HepG2 (cell line): ENCODE measurements at regions not wholly inside any gene's neighbourhood (a gene's known extent, or its start where the extent isn't known, plus 50 kb on each side); places are given as distances from the start of the nearest gene placed in this dataset.

ENCODE experiments used
- ATAC-seq: fragments of 200-7000 bp; cut with Tn5 transposase; 3 replicates; pipeline ENCODE4 v1.9.1; 2020; ENCODE audit warnings: mild to moderate bottlenecking, moderate library complexity
- BruUV-seq: library from RNA; stranded (reverse); fragments of 400-500 nt; replicated peaks from 2 replicates; lab custom pipeline; 2021; lab: Mats Ljungman, UMichigan
- CTCF ChIA-PET: fragments of 300-600 bp; formaldehyde crosslinking; extraction: SDS; loops from one replicate; lab custom pipeline; 2021; ENCODE audit warnings: low total read pairs, inconsistent platforms, low intra/inter-chr PET ratio; lab: Yijun Ruan, JAX
- POLR2A ChIA-PET: fragments of 350-600 bp; sonication (Branson Sonifier 250); formaldehyde crosslinking; loops from one replicate; lab custom pipeline; 2020; ENCODE audit warnings: antibody characterized with exemption, inconsistent platforms; lab: Yijun Ruan, JAX
- DNase-seq: peaks from one replicate; pipeline ENCODE4 v3.0.0-alpha.2; 2015; ENCODE audit warnings: low spot score
- FAIRE-seq: peaks from 3 replicates; lab custom pipeline; 2011; peaks lifted over from hg19 to GRCh38; lab: Jason Lieb, UNC
- H2AFZ ChIP-seq: one replicate; pipeline ENCODE4 v1.6.1; 2011; ENCODE audit warnings: low read length, inconsistent platforms
- H3K27ac ChIP-seq: fragments of 300-600 bp; 3 replicates; pipeline ENCODE4 v1.8.0; 2011; ENCODE audit warnings: mixed run types, mild to moderate bottlenecking, mixed read lengths, low read length, inconsistent platforms; ENCODE audit not compliant: insufficient read depth; ENCODE audit errors: extremely low read length
- H3K27me3 ChIP-seq, 2 experiments: fragments of 200-600 bp in 1 of 2; 2 replicates in 1 of 2; 3 replicates in 1 of 2; pipeline versions ENCODE4 v1.6.0 to v1.8.0; 2011; ENCODE audit warnings: low read length in 2 of 2, mild to moderate bottlenecking in 2 of 2, moderate library complexity in 2 of 2, inconsistent platforms in 1 of 2; ENCODE audit not compliant: insufficient read depth in 2 of 2, control insufficient read depth in 1 of 2
- H3K36me3 ChIP-seq, 2 experiments: fragments of 200-600 bp in 1 of 2; replicated peaks in 1 of 2; 2 replicates in 1 of 2; 3 replicates in 1 of 2; pipeline versions ENCODE4 v1.5.1 to v1.8.0; 2011; ENCODE audit warnings: low read length in 2 of 2, inconsistent platforms in 1 of 2; ENCODE audit not compliant: insufficient read depth in 2 of 2, control insufficient read depth in 1 of 2
- H3K4me1 ChIP-seq: 2 replicates; pipeline ENCODE4 v1.5.1; 2012; ENCODE audit warnings: low read length, inconsistent platforms; ENCODE audit not compliant: insufficient read depth
- H3K4me2 ChIP-seq: 2 replicates; pipeline ENCODE4 v1.6.0; 2011; ENCODE audit warnings: low read depth, low read length, inconsistent platforms
- H3K4me3 ChIP-seq, 3 experiments: fragments of 200-600 bp in 1 of 3; sonication (generic), shearing (Covaris generic) in 1 of 3; replicated peaks in 1 of 3; 2 replicates each; pipeline ENCODE4 v1.5.1; 2011 to 2016; ENCODE audit warnings: low read length in 3 of 3, inconsistent platforms in 2 of 3, low read depth in 2 of 3, mild to moderate bottlenecking in 2 of 3, control low read depth in 1 of 3, mixed read lengths in 1 of 3; ENCODE audit not compliant: insufficient read depth in 1 of 3
- H3K79me2 ChIP-seq: one replicate; pipeline ENCODE4 v1.6.1; 2011; ENCODE audit warnings: low read length, inconsistent platforms; ENCODE audit not compliant: insufficient read depth
- H3K9ac ChIP-seq: 2 replicates; pipeline ENCODE4 v1.6.0; 2011; ENCODE audit warnings: mild to moderate bottlenecking, low read depth, low read length, inconsistent platforms; ENCODE audit not compliant: insufficient read depth
- H3K9me3 ChIP-seq: 2 replicates; pipeline ENCODE4 v1.5.1; 2012; ENCODE audit warnings: mild to moderate bottlenecking, low read length
- H4K20me1 ChIP-seq: 2 replicates; pipeline ENCODE4 v1.6.0; 2011; ENCODE audit warnings: inconsistent platforms, mild to moderate bottlenecking, low read length, moderate library complexity; ENCODE audit not compliant: insufficient read depth
- ADNP ChIP-seq: sonication (generic); formaldehyde crosslinking; IDR thresholded peaks from 2 replicates; pipeline ENCODE4 v1.4.0; 2020; ENCODE audit warnings: missing genetic modification reagents
- BHLHE40 ChIP-seq: IDR thresholded peaks from 2 replicates; pipeline ENCODE4 v1.6.1; 2011; ENCODE audit warnings: low read length, improper control_type of control experiment
- CENPX ChIP-seq: sonication (generic); formaldehyde crosslinking; IDR thresholded peaks from 2 replicates; pipeline ENCODE4 v1.9.0; 2021; ENCODE audit warnings: mild to moderate bottlenecking, missing genetic modification reagents, moderate library complexity
- GLI4 ChIP-seq: sonication (generic); formaldehyde crosslinking; IDR thresholded peaks from 2 replicates; pipeline ENCODE4 v1.5.1; 2020; ENCODE audit warnings: missing genetic modification reagents, mild to moderate bottlenecking, moderate library complexity, borderline replicate concordance
- GTF3A ChIP-seq: sonication (generic); formaldehyde crosslinking; conservative IDR thresholded peaks from 2 replicates; pipeline ENCODE4 v1.4.0; 2020; ENCODE audit warnings: mild to moderate bottlenecking, missing genetic modification reagents
- HMG20B ChIP-seq: conservative IDR thresholded peaks from 2 replicates; pipeline ENCODE4 v1.6.1; 2016; ENCODE audit warnings: missing genetic modification reagents, missing compliant biosample characterization
- IKZF1 ChIP-seq: fragments of 450-650 bp; IDR thresholded peaks from 2 replicates; pipeline ENCODE4 v1.7.1; 2016
- MXI1 ChIP-seq: IDR thresholded peaks from 3 replicates; pipeline ENCODE4 v1.6.1; 2012; ENCODE audit warnings: low read depth, low read length, inconsistent platforms, borderline replicate concordance
- NAIF1 ChIP-seq: sonication (generic); formaldehyde crosslinking; IDR thresholded peaks from 2 replicates; pipeline ENCODE4 v1.5.0; 2020; ENCODE audit warnings: mild to moderate bottlenecking, missing genetic modification reagents, borderline replicate concordance
- SMARCC2 ChIP-seq: fragments of 450-650 bp; IDR thresholded peaks from 2 replicates; pipeline ENCODE4 v1.6.1; 2017; ENCODE audit warnings: antibody characterized with exemption, mild to moderate bottlenecking
- SRSF4 ChIP-seq: fragments of 200-400 bp; formaldehyde crosslinking; IDR thresholded peaks from one replicate; pipeline ENCODE4 v1.6.1; 2018; ENCODE audit warnings: mild to moderate bottlenecking, low read depth, low read length, moderate library complexity; ENCODE audit not compliant: poor library complexity, severe bottlenecking
- TMF1 ChIP-seq: sonication (generic); formaldehyde crosslinking; IDR thresholded peaks from 2 replicates; pipeline ENCODE4 v1.8.1; 2022; ENCODE audit warnings: low read depth, missing genetic modification reagents
- TOE1 ChIP-seq: sonication (generic); formaldehyde crosslinking; IDR thresholded peaks from 2 replicates; pipeline ENCODE4 v1.4.0; 2020; ENCODE audit warnings: mild to moderate bottlenecking, missing genetic modification reagents
- ZBTB3 ChIP-seq: sonication (generic); formaldehyde crosslinking; IDR thresholded peaks from 2 replicates; pipeline ENCODE4 v1.4.0; 2020; ENCODE audit warnings: low read depth, mild to moderate bottlenecking, moderate library complexity, missing genetic modification reagents, borderline replicate concordance
- ZNF589 ChIP-seq: sonication (generic); formaldehyde crosslinking; conservative IDR thresholded peaks from 2 replicates; pipeline ENCODE4 v1.8.0; 2022; ENCODE audit warnings: mild to moderate bottlenecking, moderate library complexity, missing genetic modification reagents
- ZSCAN31 ChIP-seq: sonication (generic); formaldehyde crosslinking; IDR thresholded peaks from 2 replicates; pipeline ENCODE4 v1.5.0; 2020; ENCODE audit warnings: low read depth, mild to moderate bottlenecking, missing genetic modification reagents
- WGBS: methylation state at CpG from one replicate; pipeline ENCODE4 v1.1.6; 2017; ENCODE audit warnings: low lambda C conversion rate; 5-methylcytosine and 5-hydroxymethylcytosine counted together
- in situ Hi-C: cut with HindIII; loops from 2 replicates; pipeline ENCODE4 v1.10.0; 2017; ENCODE audit warnings: low pct_unique_long_range_greater_than_20kb; ENCODE audit not compliant: extremely low pct_ligation_motif_present
- intact Hi-C: fragments of 100-400 bp; cut with micrococcal nuclease; formaldehyde crosslinking; loops from one replicate; pipeline ENCODE4 v1.10.0; 2022; ENCODE audit not compliant: unreplicated experiment
- TF ChIP-seq, protein P1 (sequence below): sonication (generic); formaldehyde crosslinking; IDR thresholded peaks from 2 replicates; pipeline ENCODE4 v1.4.0; 2020; ENCODE audit warnings: mild to moderate bottlenecking, missing genetic modification reagents
- TF ChIP-seq, protein P2 (sequence below): sonication (generic); formaldehyde crosslinking; IDR thresholded peaks from 2 replicates; pipeline ENCODE4 v1.5.1; 2020; ENCODE audit warnings: missing genetic modification reagents, mild to moderate bottlenecking, borderline replicate concordance

DNA sequence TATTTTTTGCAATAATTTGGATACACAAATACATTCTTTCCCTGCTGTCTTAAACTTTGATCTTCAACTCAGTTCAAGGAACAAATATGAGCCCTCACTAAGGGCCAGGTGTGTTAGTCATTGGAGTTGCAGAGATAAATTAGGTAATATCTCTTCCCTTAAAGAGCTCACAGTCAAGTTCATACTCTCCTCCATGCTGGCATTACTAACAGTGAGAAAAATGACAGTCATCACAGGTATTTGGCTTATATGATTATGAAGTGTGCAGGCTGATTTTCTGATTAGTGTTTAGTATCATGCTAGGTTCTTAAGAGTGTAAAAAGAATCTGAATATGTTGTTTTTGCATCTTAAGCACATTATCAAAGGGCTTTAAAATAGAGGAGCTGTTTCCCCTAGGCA, 594.7 kb downstream of the CCER1 start:
- no peak overlapping the region for H2AFZ ChIP-seq
- POLR2A ChIA-PET = no interaction called here

DNA sequence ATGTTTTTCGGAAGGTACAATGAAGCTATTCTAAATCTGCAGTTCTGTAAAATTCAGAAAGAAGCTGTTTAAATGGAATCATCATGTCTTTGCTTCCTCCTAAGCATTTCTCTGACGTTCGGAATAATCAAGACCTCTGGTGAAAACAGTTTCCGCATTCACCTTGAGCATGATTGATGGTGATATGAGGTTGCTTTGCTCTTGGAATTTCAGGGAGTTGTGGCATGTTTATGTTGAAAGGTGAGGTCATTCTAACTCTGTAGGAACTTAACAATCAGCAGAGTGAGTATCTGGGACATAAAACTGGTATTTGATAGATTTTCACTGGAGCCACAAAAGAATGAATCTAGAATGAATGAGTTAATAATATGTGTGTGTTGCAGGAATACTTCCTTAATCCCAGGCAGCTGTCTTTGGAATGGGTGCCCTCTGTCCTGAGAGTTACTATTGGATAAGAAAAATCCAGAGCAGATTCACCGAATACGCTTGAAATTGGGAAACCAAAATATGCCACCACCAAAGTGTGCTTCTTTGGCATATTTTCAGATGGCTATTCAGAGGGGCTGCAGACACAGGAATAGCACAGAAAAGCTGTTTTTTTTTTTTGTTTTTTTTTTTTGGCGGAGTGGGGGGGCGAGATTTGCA, 599.1 kb downstream of the CCER1 start:
- FAIRE-seq (no peak), ATAC-seq (no peak), DNase-seq (no peak)
- ChIA-PET POLR2A (no interaction called here), CTCF (no interaction called here)
- intact Hi-C loops (no loop called here), in situ Hi-C loops (no loop called here)
- H3K27me3 ChIP-seq = no peaks in the 10 kb centered on the region
- BruUV-seq = no TSS peak
- no peak overlapping the region for H3K4me3 ChIP-seq
- H3K27ac ChIP-seq = no peak overlapping the region
- no peak overlapping the region for H2AFZ ChIP-seq
- H4K20me1 ChIP-seq = no peaks in the 10 kb centered on the region
- no peaks in the 10 kb centered on the region for H3K4me1 ChIP-seq
- no peaks in the 10 kb centered on the region for H3K36me3 ChIP-seq
- H3K79me2 ChIP-seq = no peaks in the 10 kb centered on the region
- H3K9me3 ChIP-seq = no peaks in the 10 kb centered on the region; the same call in 1 of the 2 replicates
- no peak overlapping the region for H3K4me2 ChIP-seq
- no peak overlapping the region for H3K9ac ChIP-seq
- 34% methylated on average over 8 of the region's 8 CpGs for WGBS
- TF ChIP-seq ZBTB3 (no peak), ZSCAN31 (CRISPR knock-in tag) (no peak), IKZF1 (no peak), HMG20B (CRISPR knock-in tag) (no peak), GTF3A (CRISPR knock-in tag) (no peak), CENPX (CRISPR knock-in tag) (no peak), SRSF4 (no peak), NAIF1 (CRISPR knock-in tag) (no peak), TMF1 (no peak), TOE1 (CRISPR knock-in tag) (no peak), SMARCC2 (no peak), GLI4 (CRISPR knock-in tag) (no peak), MXI1 (no peak)
- TF ChIP-seq, protein P1, sequence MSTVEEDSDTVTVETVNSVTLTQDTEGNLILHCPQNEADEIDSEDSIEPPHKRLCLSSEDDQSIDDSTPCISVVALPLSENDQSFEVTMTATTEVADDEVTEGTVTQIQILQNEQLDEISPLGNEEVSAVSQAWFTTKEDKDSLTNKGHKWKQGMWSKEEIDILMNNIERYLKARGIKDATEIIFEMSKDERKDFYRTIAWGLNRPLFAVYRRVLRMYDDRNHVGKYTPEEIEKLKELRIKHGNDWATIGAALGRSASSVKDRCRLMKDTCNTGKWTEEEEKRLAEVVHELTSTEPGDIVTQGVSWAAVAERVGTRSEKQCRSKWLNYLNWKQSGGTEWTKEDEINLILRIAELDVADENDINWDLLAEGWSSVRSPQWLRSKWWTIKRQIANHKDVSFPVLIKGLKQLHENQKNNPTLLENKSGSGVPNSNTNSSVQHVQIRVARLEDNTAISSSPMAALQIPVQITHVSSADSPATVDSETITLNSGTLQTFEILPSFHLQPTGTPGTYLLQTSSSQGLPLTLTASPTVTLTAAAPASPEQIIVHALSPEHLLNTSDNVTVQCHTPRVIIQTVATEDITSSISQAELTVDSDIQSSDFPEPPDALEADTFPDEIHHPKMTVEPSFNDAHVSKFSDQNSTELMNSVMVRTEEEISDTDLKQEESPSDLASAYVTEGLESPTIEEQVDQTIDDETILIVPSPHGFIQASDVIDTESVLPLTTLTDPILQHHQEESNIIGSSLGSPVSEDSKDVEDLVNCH (CRISPR knock-in tag) = no peak
- TF ChIP-seq, protein P2, sequence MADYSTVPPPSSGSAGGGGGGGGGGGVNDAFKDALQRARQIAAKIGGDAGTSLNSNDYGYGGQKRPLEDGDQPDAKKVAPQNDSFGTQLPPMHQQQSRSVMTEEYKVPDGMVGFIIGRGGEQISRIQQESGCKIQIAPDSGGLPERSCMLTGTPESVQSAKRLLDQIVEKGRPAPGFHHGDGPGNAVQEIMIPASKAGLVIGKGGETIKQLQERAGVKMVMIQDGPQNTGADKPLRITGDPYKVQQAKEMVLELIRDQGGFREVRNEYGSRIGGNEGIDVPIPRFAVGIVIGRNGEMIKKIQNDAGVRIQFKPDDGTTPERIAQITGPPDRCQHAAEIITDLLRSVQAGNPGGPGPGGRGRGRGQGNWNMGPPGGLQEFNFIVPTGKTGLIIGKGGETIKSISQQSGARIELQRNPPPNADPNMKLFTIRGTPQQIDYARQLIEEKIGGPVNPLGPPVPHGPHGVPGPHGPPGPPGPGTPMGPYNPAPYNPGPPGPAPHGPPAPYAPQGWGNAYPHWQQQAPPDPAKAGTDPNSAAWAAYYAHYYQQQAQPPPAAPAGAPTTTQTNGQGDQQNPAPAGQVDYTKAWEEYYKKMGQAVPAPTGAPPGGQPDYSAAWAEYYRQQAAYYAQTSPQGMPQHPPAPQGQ (CRISPR knock-in tag) = no peak

More for the DNA sequence above, 594.7 kb downstream of the CCER1 start:
- no TSS peak for BruUV-seq
- H3K9ac ChIP-seq = no peak overlapping the region
- DNase-seq (no peak), ATAC-seq (no peak), FAIRE-seq (no peak)
- H3K36me3 ChIP-seq = no peaks in the 10 kb centered on the region
- no peak for TF ChIP-seq ZNF589 (CRISPR knock-in tag)
- no peak for TF ChIP-seq BHLHE40
- TF ChIP-seq ADNP (CRISPR knock-in tag) = no peak
- no peak overlapping the region for H3K4me3 ChIP-seq
- in situ Hi-C loops = no loop called here
- no peaks in the 10 kb centered on the region for H3K79me2 ChIP-seq
- H4K20me1 ChIP-seq = no peaks in the 10 kb centered on the region
- no peaks in the 10 kb centered on the region for H3K4me1 ChIP-seq
- H3K9me3 ChIP-seq = no peaks in the 10 kb centered on the region
- no peaks in the 10 kb centered on the region for H3K27me3 ChIP-seq
- intact Hi-C loops = no loop called here
- CTCF ChIA-PET = no interaction called here
- no peak overlapping the region for H3K27ac ChIP-seq
- no peak overlapping the region for H3K4me2 ChIP-seq
